ENCODE measurements at regions not wholly inside any gene's neighbourhood (a gene's known extent, or its start where the extent isn't known, plus 50 kb on each side); places are given as distances from the start of the nearest gene placed in this dataset.

DNA sequence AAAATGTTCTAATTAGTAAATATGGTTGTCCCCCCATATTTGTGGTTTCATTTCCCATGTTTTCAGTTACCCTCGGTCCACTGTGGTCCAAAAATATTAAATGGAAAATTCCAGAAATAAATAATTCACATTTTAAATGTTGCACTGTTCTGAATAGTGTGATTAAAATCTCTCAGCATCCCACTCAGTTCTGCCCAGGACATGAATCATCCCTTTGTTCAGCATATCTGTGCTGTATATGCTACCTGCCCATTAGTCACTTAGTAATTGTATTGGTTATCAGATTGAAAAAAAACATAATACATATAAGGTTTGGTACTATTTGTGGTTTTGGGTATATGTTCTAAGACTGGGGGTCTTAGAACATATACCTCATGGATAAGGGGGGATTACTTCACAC is 55.1 kb upstream of the NXF3 start:
- Histone ChIP-seq H3K4me1 (no peaks in the 10 kb centered on the region), H3K9me3 (no peaks in the 10 kb centered on the region), H3K27me3 (replicated peaks; ENCODE audit: control insufficient read depth, insufficient read depth, low read length) (no peaks in the 10 kb centered on the region), H3K36me3 (ENCODE audit: control insufficient read depth, insufficient read depth, low read length) (no peaks in the 10 kb centered on the region), H3K4me3 (ENCODE audit: low read depth, low read length) (no peak overlapping the region)
- Mint-ChIP-seq H3K4me1 (ENCODE audit: low read depth, unreplicated experiment) (peaks cover 7% of the 10 kb centered on the region), H3K4me3 (ENCODE audit: unreplicated experiment) (no peak overlapping the region), H3K27ac (ENCODE audit: unreplicated experiment) (no peak overlapping the region), H3K27me3 (ENCODE audit: insufficient read depth, unreplicated experiment) (no peaks in the 10 kb centered on the region), H3K36me3 (ENCODE audit: insufficient read depth, unreplicated experiment) (no peaks in the 10 kb centered on the region), H3K9me3 (ENCODE audit: unreplicated experiment) (no peaks in the 10 kb centered on the region)
- no TSS peak for BruUV-seq (replicated peaks)
- TF ChIP-seq, protein P1, sequence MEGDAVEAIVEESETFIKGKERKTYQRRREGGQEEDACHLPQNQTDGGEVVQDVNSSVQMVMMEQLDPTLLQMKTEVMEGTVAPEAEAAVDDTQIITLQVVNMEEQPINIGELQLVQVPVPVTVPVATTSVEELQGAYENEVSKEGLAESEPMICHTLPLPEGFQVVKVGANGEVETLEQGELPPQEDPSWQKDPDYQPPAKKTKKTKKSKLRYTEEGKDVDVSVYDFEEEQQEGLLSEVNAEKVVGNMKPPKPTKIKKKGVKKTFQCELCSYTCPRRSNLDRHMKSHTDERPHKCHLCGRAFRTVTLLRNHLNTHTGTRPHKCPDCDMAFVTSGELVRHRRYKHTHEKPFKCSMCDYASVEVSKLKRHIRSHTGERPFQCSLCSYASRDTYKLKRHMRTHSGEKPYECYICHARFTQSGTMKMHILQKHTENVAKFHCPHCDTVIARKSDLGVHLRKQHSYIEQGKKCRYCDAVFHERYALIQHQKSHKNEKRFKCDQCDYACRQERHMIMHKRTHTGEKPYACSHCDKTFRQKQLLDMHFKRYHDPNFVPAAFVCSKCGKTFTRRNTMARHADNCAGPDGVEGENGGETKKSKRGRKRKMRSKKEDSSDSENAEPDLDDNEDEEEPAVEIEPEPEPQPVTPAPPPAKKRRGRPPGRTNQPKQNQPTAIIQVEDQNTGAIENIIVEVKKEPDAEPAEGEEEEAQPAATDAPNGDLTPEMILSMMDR (IDR thresholded peaks at IDR 0.05; ENCODE audit: insufficient read depth in 1 of 2, low read depth in 1 of 2, low read length in 1 of 2, severe bottlenecking in 1 of 2, unreplicated experiment in 1 of 2) = no peak
- ChIA-PET CTCF (no interaction called here), POLR2A (no interaction called here)
- DNase-seq = no peak
- intact Hi-C loops (cut with micrococcal nuclease; ENCODE audit: unreplicated experiment) = no loop called here
